Naive thymus-derived CD8-positive, alpha-beta T cell (primary cell): ENCODE measurements at regions not wholly inside any gene's neighbourhood (a gene's known extent, or its start where the extent isn't known, plus 50 kb on each side); places are given as distances from the start of the nearest gene placed in this dataset.
A peak's percentile ranks its signal among the peaks of the same experiment; 100 is the strongest.
"Not testable (repeated sequence)": the region's sequence is repeated elsewhere in the genome, so short reads cannot be mapped to it uniquely, and the experiment has no call there.

Source experiments
- ATAC-seq, 2 donors: fragments of 150-1000 bp; cut with Tn5 transposase in 1 of 2; sonication (Bioruptor Pico), chemical (Tn5 transposase) in 1 of 2; 1 replicate in 1 of 2; 2 replicates in 1 of 2; pipeline ENCODE4 v1.10.0; 2021; ENCODE audit warnings: mild to moderate bottlenecking in 2 of 2, moderate library complexity in 2 of 2
- POLR2A ChIA-PET: fragments of 350-600 bp; sonication (Branson Sonifier 250); formaldehyde crosslinking; loops from one replicate; lab custom pipeline; 2021; ENCODE audit warnings: antibody characterized with exemption; lab: Charles Lee
- DNase-seq, 10 donors: peaks; one replicate each; pipeline versions ENCODE4 v3.0.0 to v3.0.0-alpha.2; 2020 to 2022
- H3K27ac Mint-ChIP-seq, 10 donors: one replicate each; pipeline ENCODE4 v1.8.0; 2020 to 2022; ENCODE audit warnings: mild to moderate bottlenecking in 10 of 10, mixed read lengths in 10 of 10, moderate library complexity in 4 of 10, inconsistent platforms in 1 of 10
- H3K27me3 Mint-ChIP-seq, 5 donors: one replicate each; pipeline ENCODE4 v1.8.0; 2021 to 2022; ENCODE audit warnings: mixed read lengths in 5 of 5
- H3K36me3 Mint-ChIP-seq, 3 donors: one replicate each; pipeline ENCODE4 v1.8.0; 2020 to 2022; ENCODE audit warnings: mixed read lengths in 3 of 3, mild to moderate bottlenecking in 2 of 3, inconsistent platforms in 1 of 3
- H3K4me1 Mint-ChIP-seq, 4 donors: one replicate each; pipeline ENCODE4 v1.8.0; 2021 to 2022; ENCODE audit warnings: mixed read lengths in 4 of 4
- H3K4me3 Mint-ChIP-seq, 10 donors: one replicate each; pipeline ENCODE4 v1.8.0; 2020 to 2022; ENCODE audit warnings: mild to moderate bottlenecking in 10 of 10, mixed read lengths in 10 of 10, moderate library complexity in 6 of 10, inconsistent platforms in 1 of 10
- H3K9me3 Mint-ChIP-seq, 9 donors: one replicate each; pipeline ENCODE4 v1.8.0; 2020 to 2022; ENCODE audit warnings: mixed read lengths in 9 of 9, mild to moderate bottlenecking in 3 of 9, inconsistent platforms in 1 of 9, moderate library complexity in 1 of 9

DNA sequence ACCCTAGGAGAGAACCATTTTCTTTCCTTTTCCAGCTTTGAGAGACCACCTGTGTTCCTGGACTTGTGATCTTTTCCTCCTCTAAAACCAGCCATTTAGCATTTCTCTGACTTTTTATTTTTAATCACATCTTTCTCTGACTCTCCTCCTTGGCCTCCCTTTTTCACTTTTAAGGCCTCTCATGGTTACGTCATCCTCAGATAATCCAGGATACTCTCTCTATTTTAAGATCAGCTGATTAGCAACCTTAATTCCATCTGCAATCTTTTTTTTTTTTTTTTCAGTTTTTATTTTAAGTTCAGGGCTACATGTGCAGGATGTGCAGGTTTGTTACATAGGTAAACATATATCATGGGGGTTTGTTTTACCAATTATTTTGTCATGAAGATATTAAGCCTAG lies 54.0 kb downstream of the RFPL4B start:
- H3K4me3 Mint-ChIP-seq: no peak overlapping the region
- DNase-seq (no peak), ATAC-seq (no peak)
- no peak overlapping the region for H3K27ac Mint-ChIP-seq
- peaks cover 0 to 24% (median 13%) of the 10 kb centered on the region in 5 donors for H3K27me3 Mint-ChIP-seq
- peaks cover 0 to 5% (median 0%) of the 10 kb centered on the region in 3 donors for H3K36me3 Mint-ChIP-seq
- H3K9me3 Mint-ChIP-seq: peaks cover 1 to 10% (median 4%) of the 10 kb centered on the region in 9 donors
- POLR2A ChIA-PET: interaction anchor here (0.6 kb wide), 1 partner anchor 61 kb away, joined by 7 read pairs; no protein-coding TSS in a partner anchor
- no peaks in the 10 kb centered on the region for H3K4me1 Mint-ChIP-seq

DNA sequence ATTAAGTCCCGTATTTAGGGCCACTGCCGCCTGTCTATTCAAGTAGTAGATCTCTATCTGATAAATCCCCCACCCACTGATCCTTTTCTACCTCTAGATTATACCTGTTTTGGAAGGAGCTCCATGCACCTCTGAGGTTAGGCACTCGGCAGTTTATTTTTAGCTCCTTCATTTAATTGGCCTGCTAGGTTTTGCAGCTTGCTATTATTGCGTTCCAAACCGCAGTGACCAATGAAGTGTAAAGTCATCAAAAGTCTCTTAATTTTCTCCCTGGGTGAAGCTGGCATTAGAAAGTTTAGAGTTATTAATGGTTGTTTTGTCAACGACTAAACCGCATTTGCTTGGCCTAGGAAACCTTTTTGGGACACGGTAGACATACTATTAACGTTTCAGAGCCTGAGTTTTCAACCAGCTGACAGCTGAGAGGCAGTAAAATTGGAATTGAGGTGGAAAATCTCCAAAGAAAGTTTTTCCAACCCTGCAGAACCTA lies 60.0 kb downstream of the RFPL4B start:
- peaks cover 0 to 20% (median 11%) of the 10 kb centered on the region in 5 donors for H3K27me3 Mint-ChIP-seq
- no peaks in the 10 kb centered on the region for H3K4me1 Mint-ChIP-seq
- no peak overlapping the region for H3K4me3 Mint-ChIP-seq
- H3K9me3 Mint-ChIP-seq: peaks cover 0 to 4% (median 0%) of the 10 kb centered on the region in 9 donors
- POLR2A ChIA-PET: no interaction called here
- no peak for DNase-seq
- no peak for ATAC-seq
- H3K27ac Mint-ChIP-seq: no peak overlapping the region
- H3K36me3 Mint-ChIP-seq: no peaks in the 10 kb centered on the region

DNA sequence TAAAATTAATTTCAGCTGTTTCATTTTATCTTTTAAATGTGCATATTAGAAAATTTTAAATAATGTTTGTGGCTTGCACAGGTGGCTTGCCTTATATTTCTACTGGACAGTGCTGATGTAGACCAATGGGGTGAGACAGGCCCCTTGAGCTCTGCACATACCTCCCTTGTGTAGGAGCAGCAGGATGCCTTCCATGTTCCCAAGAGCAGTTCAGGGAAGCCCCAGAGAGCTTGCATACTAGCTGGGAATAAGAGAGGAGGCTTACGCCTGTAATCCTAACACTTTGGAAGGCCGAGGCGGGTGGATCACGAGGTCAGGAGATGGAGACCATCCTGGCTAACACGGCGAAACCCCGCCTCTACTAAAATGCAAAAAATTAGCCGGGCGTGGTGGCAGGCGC lies 61.4 kb downstream of the RFPL4B start:
- Mint-ChIP-seq H3K9me3 (peaks cover 0 to 4% (median 0%) of the 10 kb centered on the region in 9 donors), H3K27me3 (peaks cover 0 to 14% (median 7%) of the 10 kb centered on the region in 5 donors), H3K27ac (no peak overlapping the region), H3K36me3 (no peaks in the 10 kb centered on the region), H3K4me3 (no peak overlapping the region), H3K4me1 (no peaks in the 10 kb centered on the region)
- DNase-seq (no peak), ATAC-seq (no peak)
- POLR2A ChIA-PET: no interaction called here

DNA sequence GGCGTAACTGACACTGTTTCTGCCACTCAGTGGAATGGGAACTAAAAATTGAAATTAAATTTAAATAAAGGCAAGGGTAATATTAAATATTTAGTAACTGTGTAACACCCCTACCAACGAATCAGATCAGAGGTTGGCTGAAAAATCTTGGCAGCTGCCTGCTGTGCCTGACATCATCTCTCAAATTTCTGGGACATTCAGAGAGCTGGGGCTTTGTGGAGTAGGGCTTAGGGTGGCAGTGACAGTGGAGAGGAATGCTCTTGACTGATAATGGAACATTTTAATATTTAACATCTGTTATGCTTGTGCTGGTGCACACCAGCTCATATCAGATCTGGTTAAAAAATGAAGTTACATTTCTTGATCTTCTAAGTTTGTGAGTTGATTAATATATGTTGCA lies 62.2 kb downstream of the RFPL4B start:
- no peak for ATAC-seq
- no peak for DNase-seq
- H3K27me3 Mint-ChIP-seq: peaks cover 0 to 21% (median 10%) of the 10 kb centered on the region in 5 donors
- H3K27ac Mint-ChIP-seq: no peak overlapping the region
- H3K36me3 Mint-ChIP-seq: no peaks in the 10 kb centered on the region
- H3K4me3 Mint-ChIP-seq: no peak overlapping the region
- H3K4me1 Mint-ChIP-seq: no peaks in the 10 kb centered on the region
- H3K9me3 Mint-ChIP-seq: peaks cover 0 to 4% (median 0%) of the 10 kb centered on the region in 9 donors
- POLR2A ChIA-PET: no interaction called here

DNA sequence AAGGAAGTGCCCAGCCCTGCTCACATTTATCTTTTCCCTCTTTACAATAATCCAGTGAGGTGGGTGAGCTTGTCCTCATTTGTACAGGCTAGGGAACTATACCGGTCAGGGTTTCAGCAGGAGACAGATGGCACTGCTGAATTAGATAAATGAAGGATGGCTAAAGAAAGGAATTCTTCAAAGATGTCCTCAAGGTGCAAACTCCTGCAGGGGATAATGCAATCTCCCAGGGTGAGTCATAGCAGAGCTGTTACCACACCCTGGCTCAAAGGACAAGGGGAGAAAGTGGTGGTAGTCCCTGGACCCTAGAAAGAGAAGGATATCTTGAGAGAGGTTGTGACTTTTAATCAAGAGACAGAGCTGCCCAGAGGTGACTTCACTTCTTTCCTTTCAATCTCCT lies 66.7 kb downstream of the RFPL4B start:
- DNase-seq: no peak
- Mint-ChIP-seq H3K9me3 (peaks cover 0 to 11% (median 2%) of the 10 kb centered on the region in 9 donors), H3K27ac (peak overlapping the region in 1 of 10 donors; percentile 71), H3K4me3 (no peak overlapping the region), H3K4me1 (no peaks in the 10 kb centered on the region), H3K27me3 (peaks cover 0 to 12% (median 3%) of the 10 kb centered on the region in 5 donors), H3K36me3 (no peaks in the 10 kb centered on the region)
- POLR2A ChIA-PET: no interaction called here
- ATAC-seq: no peak

DNA sequence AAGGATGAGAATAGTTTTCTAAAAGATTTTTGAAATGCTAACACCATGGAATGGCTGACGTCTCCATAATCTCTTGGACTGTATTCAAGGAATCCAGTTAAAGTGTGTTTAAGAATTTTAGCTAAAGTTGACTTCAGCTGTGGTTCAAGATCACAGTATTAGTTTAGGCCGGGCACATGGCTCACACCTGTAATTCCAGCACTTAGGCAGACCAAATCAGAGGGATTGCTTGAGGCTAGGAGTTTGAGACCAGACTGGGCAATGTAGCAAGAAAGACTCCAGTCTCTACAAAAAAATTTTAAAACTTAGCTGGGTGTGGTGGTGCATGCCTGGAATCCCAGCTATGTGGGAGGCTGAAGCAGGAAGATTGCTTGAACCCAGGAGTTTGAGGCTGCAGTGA lies 68.2 kb downstream of the RFPL4B start:
- no peak for ATAC-seq
- DNase-seq: no peak
- no peaks in the 10 kb centered on the region for H3K4me1 Mint-ChIP-seq
- POLR2A ChIA-PET: no interaction called here
- H3K36me3 Mint-ChIP-seq: no peaks in the 10 kb centered on the region
- H3K9me3 Mint-ChIP-seq: peaks cover 0 to 11% (median 2%) of the 10 kb centered on the region in 9 donors
- H3K27me3 Mint-ChIP-seq: peaks cover 0 to 13% (median 5%) of the 10 kb centered on the region in 5 donors
- no peak overlapping the region for H3K4me3 Mint-ChIP-seq
- no peak overlapping the region for H3K27ac Mint-ChIP-seq

DNA sequence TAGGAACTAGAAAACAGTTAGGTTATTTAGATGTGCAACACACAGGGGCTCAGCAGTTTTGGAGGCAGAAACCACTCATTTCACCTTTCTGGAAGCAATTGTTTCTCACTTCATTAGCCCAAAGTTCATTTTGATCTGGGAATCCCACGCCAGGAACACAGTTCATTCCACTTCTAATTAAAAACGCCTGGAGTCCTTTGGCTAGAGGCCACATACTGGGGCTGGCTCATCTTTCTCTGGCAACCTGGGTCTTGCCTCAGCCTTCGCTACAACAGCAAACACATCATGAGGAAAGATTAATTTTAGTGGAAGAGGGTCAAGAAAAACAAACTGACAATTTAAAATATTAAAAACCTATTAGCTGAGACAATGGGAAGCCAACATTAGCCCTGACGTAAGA lies 69.7 kb downstream of the RFPL4B start:
- DNase-seq: no peak
- H3K4me3 Mint-ChIP-seq: no peak overlapping the region
- no peak for ATAC-seq
- POLR2A ChIA-PET: no interaction called here
- peaks cover 0 to 22% (median 15%) of the 10 kb centered on the region in 5 donors for H3K27me3 Mint-ChIP-seq
- H3K36me3 Mint-ChIP-seq: no peaks in the 10 kb centered on the region
- H3K9me3 Mint-ChIP-seq: peaks cover 0 to 11% (median 2%) of the 10 kb centered on the region in 9 donors
- no peaks in the 10 kb centered on the region for H3K4me1 Mint-ChIP-seq
- no peak overlapping the region for H3K27ac Mint-ChIP-seq

DNA sequence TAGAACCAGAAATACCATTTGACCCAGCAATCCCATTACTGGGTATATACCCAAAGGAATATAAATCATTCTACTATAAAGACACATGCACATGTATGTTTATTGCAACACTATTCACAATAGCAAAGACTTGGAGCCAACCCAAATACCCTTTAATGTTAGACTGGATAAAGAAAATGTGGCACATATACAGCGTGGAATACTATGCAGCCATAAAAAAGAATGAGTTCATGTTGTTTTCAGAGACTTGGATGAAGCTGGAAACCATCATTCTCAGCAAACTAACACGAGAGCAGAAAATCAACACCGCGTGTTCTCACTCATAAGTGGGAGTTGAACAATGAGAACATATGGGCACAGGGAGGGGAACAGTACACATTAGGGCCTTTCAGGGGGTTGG lies 79.9 kb downstream of the RFPL4B start:
- Mint-ChIP-seq H3K9me3 (peaks cover 3 to 39% (median 12%) of the 10 kb centered on the region in 9 donors), H3K27me3 (peaks cover 0 to 14% (median 8%) of the 10 kb centered on the region in 5 donors)
- POLR2A ChIA-PET, H3K36me3 Mint-ChIP-seq, H3K4me1 Mint-ChIP-seq, H3K27ac Mint-ChIP-seq, H3K4me3 Mint-ChIP-seq, ATAC-seq, DNase-seq: not testable (repeated sequence)

DNA sequence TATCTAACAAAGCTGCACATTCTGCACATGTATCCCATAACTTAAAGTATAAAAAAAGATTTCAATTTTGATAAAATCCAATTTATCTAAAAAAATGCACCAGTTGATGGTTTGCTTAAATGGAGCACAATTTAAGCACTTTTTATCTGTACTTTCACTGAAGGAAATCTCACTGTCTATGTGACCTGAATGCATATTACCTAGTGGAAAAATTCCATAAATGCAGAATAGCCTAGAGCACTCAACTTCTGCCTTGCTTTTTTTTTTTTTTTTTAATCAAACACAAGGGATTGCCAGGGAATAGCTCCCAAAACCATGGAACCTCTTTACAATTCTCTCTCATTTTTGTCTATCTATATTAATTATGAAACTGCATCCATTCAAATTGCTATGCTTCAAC lies 80.4 kb downstream of the RFPL4B start:
- Mint-ChIP-seq H3K4me3 (no peak overlapping the region), H3K27ac (no peak overlapping the region), H3K9me3 (peaks cover 3 to 37% (median 12%) of the 10 kb centered on the region in 9 donors), H3K27me3 (peaks cover 0 to 10% (median 5%) of the 10 kb centered on the region in 5 donors), H3K4me1 (no peaks in the 10 kb centered on the region), H3K36me3 (no peaks in the 10 kb centered on the region)
- ATAC-seq (no peak), DNase-seq (no peak)
- POLR2A ChIA-PET: no interaction called here

DNA sequence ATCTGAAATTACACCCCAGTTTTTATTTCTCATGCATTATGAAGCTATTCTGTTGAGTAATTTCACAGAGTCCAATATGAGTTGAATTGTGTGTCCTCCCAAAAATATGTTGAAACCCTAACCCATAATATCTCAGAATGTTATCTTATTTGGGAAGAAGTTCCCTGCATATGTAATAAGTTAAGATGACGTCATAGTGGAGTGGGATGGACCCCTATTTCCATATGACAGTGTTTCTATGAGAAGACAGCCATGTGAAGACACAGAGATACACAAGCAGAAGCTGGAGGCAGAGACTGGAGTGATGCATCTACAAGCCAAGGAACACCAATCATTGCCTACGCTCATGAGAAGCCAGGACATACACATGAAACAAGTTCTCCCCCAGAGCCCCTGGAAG lies 81.3 kb downstream of the RFPL4B start:
- H3K4me3 Mint-ChIP-seq: no peak overlapping the region
- DNase-seq (no peak), ATAC-seq (no peak)
- POLR2A ChIA-PET: no interaction called here
- H3K36me3 Mint-ChIP-seq: no peaks in the 10 kb centered on the region
- H3K27ac Mint-ChIP-seq: no peak overlapping the region
- peaks cover 0 to 6% (median 2%) of the 10 kb centered on the region in 5 donors for H3K27me3 Mint-ChIP-seq
- peaks cover 3 to 33% (median 12%) of the 10 kb centered on the region in 9 donors for H3K9me3 Mint-ChIP-seq
- no peaks in the 10 kb centered on the region for H3K4me1 Mint-ChIP-seq

DNA sequence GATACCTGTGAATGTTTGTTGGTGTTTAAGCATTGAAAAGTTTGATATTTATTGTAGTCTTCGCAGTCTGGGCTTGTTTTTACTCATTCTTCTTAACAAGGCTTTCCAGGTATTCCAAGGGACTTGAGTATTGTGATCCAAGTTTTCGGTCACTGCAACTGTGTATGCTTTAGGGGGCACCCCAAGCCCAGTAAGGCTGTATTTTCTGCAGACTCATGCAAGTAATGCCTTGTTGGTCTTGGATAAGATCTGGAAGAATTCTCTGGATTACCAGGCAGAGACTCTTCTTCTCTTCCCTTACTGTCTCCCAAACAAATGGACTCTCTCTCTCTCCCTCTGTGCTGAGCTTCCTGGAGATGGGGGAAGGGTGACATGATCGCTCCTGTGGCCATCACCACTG lies 82.1 kb downstream of the RFPL4B start:
- peaks cover 0 to 2% (median 0%) of the 10 kb centered on the region in 5 donors for H3K27me3 Mint-ChIP-seq
- no peak overlapping the region for H3K4me3 Mint-ChIP-seq
- H3K36me3 Mint-ChIP-seq: no peaks in the 10 kb centered on the region
- H3K27ac Mint-ChIP-seq: peak overlapping the region in 1 of 10 donors; percentile 19
- POLR2A ChIA-PET: no interaction called here
- DNase-seq (no peak), ATAC-seq (no peak)
- no peaks in the 10 kb centered on the region for H3K4me1 Mint-ChIP-seq
- H3K9me3 Mint-ChIP-seq: peaks cover 2 to 29% (median 8%) of the 10 kb centered on the region in 9 donors

DNA sequence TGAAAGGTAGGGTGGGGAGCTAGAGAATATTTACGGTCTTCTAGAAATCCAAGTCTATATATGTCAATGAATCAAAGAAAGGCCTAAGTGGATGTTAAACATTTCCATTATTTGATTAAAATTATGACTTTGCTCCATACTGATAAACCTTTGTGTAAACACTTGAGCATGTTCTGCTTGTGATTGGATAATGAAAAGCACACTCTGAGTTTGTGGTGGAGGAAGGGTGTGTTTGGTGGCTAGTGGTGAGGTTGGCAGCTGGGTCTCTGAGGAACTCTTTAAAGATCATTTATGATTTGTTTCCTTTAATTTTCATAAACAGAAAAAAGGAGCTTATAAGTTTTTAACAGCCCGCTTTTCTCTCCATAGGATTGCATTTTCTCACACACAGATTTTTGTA lies 84.7 kb downstream of the RFPL4B start:
- H3K27ac Mint-ChIP-seq: no peak overlapping the region
- no peak for ATAC-seq
- no peaks in the 10 kb centered on the region for H3K36me3 Mint-ChIP-seq
- DNase-seq: no peak
- POLR2A ChIA-PET: no interaction called here
- H3K9me3 Mint-ChIP-seq: peaks cover 0 to 9% (median under 1%) of the 10 kb centered on the region in 9 donors
- H3K4me1 Mint-ChIP-seq: no peaks in the 10 kb centered on the region
- H3K4me3 Mint-ChIP-seq: no peak overlapping the region
- H3K27me3 Mint-ChIP-seq: peaks cover 0 to 2% (median 0%) of the 10 kb centered on the region in 5 donors

DNA sequence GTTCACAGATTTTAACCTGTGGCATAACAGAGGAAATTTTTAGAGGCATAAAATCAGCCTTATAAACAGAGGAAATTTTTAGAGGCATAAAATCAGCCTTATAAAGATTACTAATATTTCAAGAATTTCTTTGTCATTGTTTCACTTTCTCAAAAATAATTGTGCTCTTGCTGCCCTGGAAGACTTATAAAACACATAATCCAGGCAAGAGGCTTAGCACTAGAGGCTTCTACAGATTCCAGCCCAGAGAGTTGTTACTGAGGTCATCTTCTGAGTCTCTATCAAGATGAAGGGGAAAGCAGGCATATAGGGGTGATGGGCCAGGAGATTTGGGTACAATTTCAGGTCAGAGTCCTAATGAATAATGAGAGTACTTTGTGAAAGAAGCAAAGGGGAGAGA lies 85.7 kb downstream of the RFPL4B start:
- H3K9me3 Mint-ChIP-seq: peaks cover 0 to 5% (median 0%) of the 10 kb centered on the region in 9 donors
- ATAC-seq: no peak
- no peaks in the 10 kb centered on the region for H3K36me3 Mint-ChIP-seq
- POLR2A ChIA-PET: no interaction called here
- peaks cover 0 to 3% (median 0%) of the 10 kb centered on the region in 5 donors for H3K27me3 Mint-ChIP-seq
- no peak overlapping the region for H3K4me3 Mint-ChIP-seq
- no peaks in the 10 kb centered on the region for H3K4me1 Mint-ChIP-seq
- no peak overlapping the region for H3K27ac Mint-ChIP-seq
- no peak for DNase-seq

DNA sequence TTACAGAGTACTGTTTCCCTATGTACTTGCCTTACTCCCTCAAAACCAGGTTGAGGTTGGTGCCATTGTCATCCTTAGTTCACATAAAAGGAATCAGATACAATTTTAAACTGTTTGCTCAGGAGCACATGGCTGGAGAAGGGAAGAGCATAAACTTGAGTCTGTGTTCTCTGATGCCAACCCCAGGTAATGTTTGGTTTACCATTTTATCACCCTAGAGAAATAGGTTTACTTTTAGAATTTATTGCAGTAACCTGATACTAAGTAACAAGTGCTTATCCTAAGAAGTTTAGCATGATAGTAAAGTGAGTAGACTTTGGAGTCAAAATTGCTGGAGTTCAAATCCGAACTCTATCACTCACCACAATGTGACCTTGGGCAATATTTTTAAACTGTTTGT lies 86.3 kb downstream of the RFPL4B start:
- ATAC-seq: no peak
- no peak overlapping the region for H3K4me3 Mint-ChIP-seq
- H3K27ac Mint-ChIP-seq: no peak overlapping the region
- peaks cover 0 to 5% (median 0%) of the 10 kb centered on the region in 9 donors for H3K9me3 Mint-ChIP-seq
- peaks cover 0 to 3% (median 0%) of the 10 kb centered on the region in 5 donors for H3K27me3 Mint-ChIP-seq
- H3K4me1 Mint-ChIP-seq: no peaks in the 10 kb centered on the region
- no peaks in the 10 kb centered on the region for H3K36me3 Mint-ChIP-seq
- POLR2A ChIA-PET: no interaction called here
- DNase-seq: no peak
